H9 (cell line): ENCODE measurements at regions not wholly inside any gene's neighbourhood (a gene's known extent, or its start where the extent isn't known, plus 50 kb on each side); places are given as distances from the start of the nearest gene placed in this dataset.

ENCODE experiments used
- DNase-seq: peaks from one replicate; pipeline ENCODE4 v3.0.0-alpha.2; 2017
- H2AFZ ChIP-seq: one replicate; pipeline ENCODE4 v1.6.1; 2013; ENCODE audit warnings: mild to moderate bottlenecking, low read length, control low read depth, moderate library complexity
- H2AK5ac ChIP-seq: 2 replicates; pipeline ENCODE4 v1.6.1; 2013; ENCODE audit warnings: low read length, control low read depth, mixed read lengths; ENCODE audit not compliant: insufficient read length
- H2BK120ac ChIP-seq: one replicate; pipeline ENCODE4 v1.6.1; 2013; ENCODE audit warnings: low read depth, mild to moderate bottlenecking, low read length, control low read depth, inconsistent platforms; ENCODE audit not compliant: poor library complexity, severe bottlenecking
- H2BK12ac ChIP-seq: 2 replicates; pipeline ENCODE4 v1.6.1; 2013; ENCODE audit warnings: low read length, control low read depth, mixed read lengths, low read depth; ENCODE audit not compliant: insufficient read length
- H2BK15ac ChIP-seq: 2 replicates; pipeline ENCODE4 v1.6.1; 2013; ENCODE audit warnings: low read depth, low read length, control low read depth
- H2BK20ac ChIP-seq: one replicate; pipeline ENCODE4 v1.6.1; 2013; ENCODE audit warnings: low read depth, mild to moderate bottlenecking, low read length, control low read depth, inconsistent platforms; ENCODE audit not compliant: poor library complexity, severe bottlenecking
- H2BK5ac ChIP-seq: 2 replicates; pipeline ENCODE4 v1.6.1; 2013; ENCODE audit warnings: low read length, control low read depth, mixed read lengths; ENCODE audit not compliant: insufficient read length
- H3K14ac ChIP-seq: 2 replicates; pipeline ENCODE4 v1.6.1; 2013; ENCODE audit warnings: low read length, control low read depth; ENCODE audit not compliant: insufficient read depth
- H3K18ac ChIP-seq: 2 replicates; pipeline ENCODE4 v1.6.1; 2013; ENCODE audit warnings: low read depth, mild to moderate bottlenecking, mixed read lengths, low read length, control low read depth; ENCODE audit not compliant: insufficient read length
- H3K23ac ChIP-seq: 2 replicates; pipeline ENCODE4 v1.6.1; 2013; ENCODE audit warnings: low read length, control low read depth, mixed read lengths, low read depth; ENCODE audit not compliant: insufficient read length
- H3K23me2 ChIP-seq: 2 replicates; pipeline ENCODE4 v1.6.1; 2013; ENCODE audit warnings: low read depth, mild to moderate bottlenecking, mixed read lengths, low read length, control low read depth; ENCODE audit not compliant: insufficient read length, poor library complexity, severe bottlenecking
- H3K27ac ChIP-seq: 2 replicates; pipeline ENCODE4 v1.5.1; 2013; ENCODE audit warnings: low read length, control low read depth, mixed read lengths, low read depth; ENCODE audit not compliant: insufficient read length
- H3K27me3 ChIP-seq: 2 replicates; pipeline ENCODE4 v1.6.1; 2013; ENCODE audit warnings: low read length, control low read depth, inconsistent platforms; ENCODE audit not compliant: insufficient read depth
- H3K4ac ChIP-seq: 2 replicates; pipeline ENCODE4 v1.6.1; 2013; ENCODE audit warnings: low read depth, mild to moderate bottlenecking, control low read depth, inconsistent platforms, low read length, moderate library complexity
- H3K4me1 ChIP-seq: 2 replicates; pipeline ENCODE4 v1.6.1; 2013; ENCODE audit warnings: low read length, control low read depth, inconsistent platforms; ENCODE audit not compliant: insufficient read depth
- H3K4me2 ChIP-seq: 2 replicates; pipeline ENCODE4 v1.6.1; 2013; ENCODE audit warnings: low read length, control low read depth, mixed read lengths; ENCODE audit not compliant: insufficient read length, insufficient read depth
- H3K56ac ChIP-seq: 2 replicates; pipeline ENCODE4 v1.6.1; 2013; ENCODE audit warnings: low read depth, mild to moderate bottlenecking, mixed read lengths, low read length, control low read depth; ENCODE audit not compliant: insufficient read length
- H3K79me1 ChIP-seq: 2 replicates; pipeline ENCODE4 v1.6.1; 2013; ENCODE audit warnings: low read depth, mild to moderate bottlenecking, moderate library complexity, low read length, control low read depth, inconsistent platforms; ENCODE audit not compliant: insufficient read depth, poor library complexity, severe bottlenecking
- H3K79me2 ChIP-seq: 2 replicates; pipeline ENCODE4 v1.6.1; 2013; ENCODE audit warnings: low read length, control low read depth, inconsistent platforms; ENCODE audit not compliant: insufficient read depth
- H3K9ac ChIP-seq: 2 replicates; pipeline ENCODE4 v1.6.1; 2013; ENCODE audit warnings: low read length, control low read depth, mixed read lengths; ENCODE audit not compliant: insufficient read length; ENCODE audit errors: extremely low read depth
- H3K9me3 ChIP-seq: one replicate; pipeline ENCODE4 v1.6.1; 2013; ENCODE audit warnings: low read depth, low read length, inconsistent platforms; ENCODE audit not compliant: control insufficient read depth
- H3T11ph ChIP-seq: one replicate; pipeline ENCODE4 v1.6.1; 2013; ENCODE audit warnings: mild to moderate bottlenecking, low read length, control low read depth, inconsistent platforms
- H4K20me1 ChIP-seq: one replicate; pipeline ENCODE4 v1.6.1; 2013; ENCODE audit not compliant: control insufficient read depth, insufficient read length, insufficient read depth
- H4K5ac ChIP-seq: 2 replicates; pipeline ENCODE4 v1.6.1; 2013; ENCODE audit warnings: low read depth, mild to moderate bottlenecking, mixed read lengths, low read length, control low read depth; ENCODE audit not compliant: insufficient read length
- H4K8ac ChIP-seq: replicated peaks from 2 replicates; pipeline ENCODE4 v1.6.1; 2013; ENCODE audit warnings: low read length, control low read depth, mixed read lengths, low read depth; ENCODE audit not compliant: insufficient read length
- H4K91ac ChIP-seq: 2 replicates; pipeline ENCODE4 v1.6.1; 2013; ENCODE audit warnings: low read depth, mild to moderate bottlenecking, moderate library complexity, mixed read lengths, low read length, control low read depth; ENCODE audit not compliant: insufficient read length
- H3K27ac Mint-ChIP-seq, 3 experiments: 2 replicates in 2 of 3; 3 replicates in 1 of 3; pipeline ENCODE4 v1.8.0; 2020 to 2021; ENCODE audit warnings: mixed read lengths in 3 of 3, mild to moderate bottlenecking in 1 of 3, moderate library complexity in 1 of 3
- H3K27me3 Mint-ChIP-seq: 2 replicates; pipeline ENCODE4 v1.8.0; 2021; ENCODE audit warnings: low read depth, mild to moderate bottlenecking, moderate library complexity, mixed read lengths
- H3K36me3 Mint-ChIP-seq, 3 experiments: 2 replicates in 2 of 3; 3 replicates in 1 of 3; pipeline ENCODE4 v1.8.0; 2020 to 2021; ENCODE audit warnings: low read depth in 3 of 3, mixed read lengths in 3 of 3; ENCODE audit not compliant: insufficient read depth in 1 of 3
- H3K4me1 Mint-ChIP-seq, 2 experiments: 2 replicates each; pipeline ENCODE4 v1.8.0; 2020; ENCODE audit warnings: mixed read lengths in 2 of 2
- H3K4me3 Mint-ChIP-seq, 2 experiments: 2 replicates in 1 of 2; 3 replicates in 1 of 2; pipeline ENCODE4 v1.8.0; 2020 to 2021; ENCODE audit warnings: mild to moderate bottlenecking in 2 of 2, mixed read lengths in 2 of 2, moderate library complexity in 1 of 2
- H3K9me3 Mint-ChIP-seq, 2 experiments: 2 replicates in 1 of 2; 3 replicates in 1 of 2; pipeline ENCODE4 v1.8.0; 2020; ENCODE audit warnings: mild to moderate bottlenecking in 2 of 2, mixed read lengths in 2 of 2, moderate library complexity in 1 of 2
- WGBS: extraction: QIAGEN DNeasy Blood & Tissue Kit; methylation state at CpG from one replicate; pipeline ENCODE4 v1.1.7; 2013; ENCODE audit warnings: missing lambda C conversion rate, low lambda C conversion rate, mixed read lengths; ENCODE audit not compliant: insufficient read length; ENCODE audit errors: extremely low coverage; 5-methylcytosine and 5-hydroxymethylcytosine counted together
- TF ChIP-seq, protein P1 (sequence below): fragments of 200-600 bp; sonication (generic); conservative IDR thresholded peaks from 3 replicates; pipeline ENCODE4 v1.8.0; 2021; ENCODE audit warnings: antibody characterized with exemption, mild to moderate bottlenecking

DNA sequence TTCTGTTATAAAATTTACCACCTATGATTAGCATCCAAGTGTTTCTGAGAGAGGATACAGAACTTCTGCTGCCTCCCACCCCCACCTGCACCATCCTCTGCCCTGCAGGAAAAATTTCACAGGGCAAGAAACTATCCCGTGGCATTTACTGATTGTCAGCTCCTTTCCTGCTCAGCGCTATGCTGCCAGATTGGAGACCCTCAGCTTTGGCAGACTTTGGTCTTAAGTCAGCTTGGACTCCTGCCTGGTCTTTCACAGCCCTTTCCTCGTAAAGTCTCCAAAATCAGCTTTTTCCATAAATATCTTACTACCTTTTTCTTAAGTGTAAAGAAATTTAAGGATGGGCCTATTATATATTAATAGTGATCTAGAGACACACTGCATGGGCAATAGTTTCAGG lies 239.9 kb upstream of the ADAMTS9 start:
- no peak overlapping the region for H2BK20ac ChIP-seq

More for the DNA sequence above, 239.9 kb upstream of the ADAMTS9 start:
- Histone ChIP-seq H3K18ac (no peak overlapping the region), H3K56ac (no peak overlapping the region), H3K23me2 (no peaks in the 10 kb centered on the region), H3K27ac (no peak overlapping the region), H4K5ac (no peak overlapping the region), H2BK15ac (no peak overlapping the region), H2BK5ac (no peak overlapping the region), H3K79me1 (no peaks in the 10 kb centered on the region), H2AK5ac (no peak overlapping the region), H3K79me2 (no peaks in the 10 kb centered on the region), H2BK12ac (no peak overlapping the region), H4K91ac (no peak overlapping the region), H3K14ac (no peak overlapping the region), H4K8ac (no peak overlapping the region), H3K4me2 (no peak overlapping the region), H3K23ac (no peak overlapping the region), H3T11ph (no peak overlapping the region), H3K4ac (no peak overlapping the region), H3K9me3 (no peaks in the 10 kb centered on the region), H3K4me1 (no peaks in the 10 kb centered on the region; the same call in none of the 2 replicates), H2BK120ac (no peak overlapping the region), H3K9ac (no peak overlapping the region), H4K20me1 (no peaks in the 10 kb centered on the region), H3K27me3 (no peaks in the 10 kb centered on the region), H2AFZ (no peak overlapping the region)
- Mint-ChIP-seq H3K4me1 (peaks cover 0 to 2% of the 10 kb centered on the region in 2 experiments; a peak in 1 of 4 replicates), H3K9me3 (peaks cover 2 to 6% of the 10 kb centered on the region in 2 experiments), H3K4me3 (no peak overlapping the region), H3K36me3 (peaks cover 2% of the 10 kb centered on the region in 3 experiments; a peak in 6 of 7 replicates), H3K27ac (no peak overlapping the region; a peak in 1 of 7 replicates), H3K27me3 (peaks cover 2% of the 10 kb centered on the region)
- TF ChIP-seq, protein P1, sequence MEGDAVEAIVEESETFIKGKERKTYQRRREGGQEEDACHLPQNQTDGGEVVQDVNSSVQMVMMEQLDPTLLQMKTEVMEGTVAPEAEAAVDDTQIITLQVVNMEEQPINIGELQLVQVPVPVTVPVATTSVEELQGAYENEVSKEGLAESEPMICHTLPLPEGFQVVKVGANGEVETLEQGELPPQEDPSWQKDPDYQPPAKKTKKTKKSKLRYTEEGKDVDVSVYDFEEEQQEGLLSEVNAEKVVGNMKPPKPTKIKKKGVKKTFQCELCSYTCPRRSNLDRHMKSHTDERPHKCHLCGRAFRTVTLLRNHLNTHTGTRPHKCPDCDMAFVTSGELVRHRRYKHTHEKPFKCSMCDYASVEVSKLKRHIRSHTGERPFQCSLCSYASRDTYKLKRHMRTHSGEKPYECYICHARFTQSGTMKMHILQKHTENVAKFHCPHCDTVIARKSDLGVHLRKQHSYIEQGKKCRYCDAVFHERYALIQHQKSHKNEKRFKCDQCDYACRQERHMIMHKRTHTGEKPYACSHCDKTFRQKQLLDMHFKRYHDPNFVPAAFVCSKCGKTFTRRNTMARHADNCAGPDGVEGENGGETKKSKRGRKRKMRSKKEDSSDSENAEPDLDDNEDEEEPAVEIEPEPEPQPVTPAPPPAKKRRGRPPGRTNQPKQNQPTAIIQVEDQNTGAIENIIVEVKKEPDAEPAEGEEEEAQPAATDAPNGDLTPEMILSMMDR: no peak
- no peak for DNase-seq
- no CpG with 5 or more reads among the region's 3 CpGs for WGBS
